ENCODE measurements at regions not wholly inside any gene's neighbourhood (a gene's known extent, or its start where the extent isn't known, plus 50 kb on each side); places are given as distances from the start of the nearest gene placed in this dataset.
A peak's percentile ranks its signal among the peaks of the same experiment; 100 is the strongest.

DNA sequence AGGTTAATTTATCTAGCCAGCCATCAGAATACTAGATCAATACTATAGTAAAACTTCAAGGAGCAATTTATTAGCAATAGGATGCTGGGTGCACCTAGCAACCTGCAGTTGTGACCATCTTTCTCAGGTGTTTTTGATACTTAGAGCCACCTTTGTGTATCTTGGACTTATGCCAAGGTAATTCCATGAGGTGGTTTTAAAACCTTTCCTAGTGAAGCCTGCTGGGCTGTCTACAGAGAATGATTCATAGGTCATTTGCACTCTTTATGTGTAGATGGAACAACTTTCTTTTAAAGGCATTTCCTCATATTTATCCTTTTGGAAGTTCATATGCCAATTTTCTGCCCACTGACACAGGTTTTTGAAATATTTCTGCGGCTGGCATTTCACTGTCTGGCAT is 1030.1 kb upstream of the POU3F3 start:
- no peaks in the 10 kb centered on the region for H3K36me3 ChIP-seq
- peaks cover 0 to 6% of the 10 kb centered on the region in 2 donors for H3K9me3 ChIP-seq
- intact Hi-C loops (cut with DNase I): no loop called here
- H3K4me3 ChIP-seq: no peak overlapping the region
- H3K27ac ChIP-seq: no peak overlapping the region
- TF ChIP-seq, protein P1, sequence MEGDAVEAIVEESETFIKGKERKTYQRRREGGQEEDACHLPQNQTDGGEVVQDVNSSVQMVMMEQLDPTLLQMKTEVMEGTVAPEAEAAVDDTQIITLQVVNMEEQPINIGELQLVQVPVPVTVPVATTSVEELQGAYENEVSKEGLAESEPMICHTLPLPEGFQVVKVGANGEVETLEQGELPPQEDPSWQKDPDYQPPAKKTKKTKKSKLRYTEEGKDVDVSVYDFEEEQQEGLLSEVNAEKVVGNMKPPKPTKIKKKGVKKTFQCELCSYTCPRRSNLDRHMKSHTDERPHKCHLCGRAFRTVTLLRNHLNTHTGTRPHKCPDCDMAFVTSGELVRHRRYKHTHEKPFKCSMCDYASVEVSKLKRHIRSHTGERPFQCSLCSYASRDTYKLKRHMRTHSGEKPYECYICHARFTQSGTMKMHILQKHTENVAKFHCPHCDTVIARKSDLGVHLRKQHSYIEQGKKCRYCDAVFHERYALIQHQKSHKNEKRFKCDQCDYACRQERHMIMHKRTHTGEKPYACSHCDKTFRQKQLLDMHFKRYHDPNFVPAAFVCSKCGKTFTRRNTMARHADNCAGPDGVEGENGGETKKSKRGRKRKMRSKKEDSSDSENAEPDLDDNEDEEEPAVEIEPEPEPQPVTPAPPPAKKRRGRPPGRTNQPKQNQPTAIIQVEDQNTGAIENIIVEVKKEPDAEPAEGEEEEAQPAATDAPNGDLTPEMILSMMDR (IDR thresholded peaks at IDR 0.05): no peak
- no peaks in the 10 kb centered on the region for H3K27me3 ChIP-seq
- no peaks in the 10 kb centered on the region for H3K4me1 ChIP-seq
- DNase-seq: peak in 1 of 4 donors; percentile 8
- peak; percentile 36 for ATAC-seq

DNA sequence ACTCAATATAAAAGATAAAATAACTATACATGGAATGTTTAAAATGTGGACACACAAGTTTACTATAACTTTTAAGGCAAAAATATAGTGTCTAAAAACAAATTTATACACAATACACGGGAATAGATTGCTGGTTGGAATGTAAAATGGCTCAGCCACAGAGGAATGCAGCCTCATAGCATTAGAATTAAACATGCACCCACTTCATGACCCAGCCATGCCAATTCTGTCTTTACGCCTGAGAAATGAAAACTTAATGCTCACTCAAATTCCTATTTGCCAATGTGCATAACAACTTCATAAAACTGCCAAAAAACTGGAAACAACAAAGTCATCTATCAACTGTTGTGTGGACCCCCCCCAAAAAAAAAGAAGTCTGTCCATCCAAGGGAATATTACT is 1006.6 kb upstream of the POU3F3 start:
- Histone ChIP-seq H3K9me3 (peaks cover 0 to 7% of the 10 kb centered on the region in 2 donors), H3K36me3 (no peaks in the 10 kb centered on the region), H3K27ac (no peak overlapping the region), H3K4me1 (no peaks in the 10 kb centered on the region), H3K4me3 (no peak overlapping the region), H3K27me3 (no peaks in the 10 kb centered on the region)
- TF ChIP-seq, protein P1 (IDR thresholded peaks at IDR 0.05): no peak
- no peak for ATAC-seq
- no peak for DNase-seq
- intact Hi-C loops (cut with DNase I): no loop called here

DNA sequence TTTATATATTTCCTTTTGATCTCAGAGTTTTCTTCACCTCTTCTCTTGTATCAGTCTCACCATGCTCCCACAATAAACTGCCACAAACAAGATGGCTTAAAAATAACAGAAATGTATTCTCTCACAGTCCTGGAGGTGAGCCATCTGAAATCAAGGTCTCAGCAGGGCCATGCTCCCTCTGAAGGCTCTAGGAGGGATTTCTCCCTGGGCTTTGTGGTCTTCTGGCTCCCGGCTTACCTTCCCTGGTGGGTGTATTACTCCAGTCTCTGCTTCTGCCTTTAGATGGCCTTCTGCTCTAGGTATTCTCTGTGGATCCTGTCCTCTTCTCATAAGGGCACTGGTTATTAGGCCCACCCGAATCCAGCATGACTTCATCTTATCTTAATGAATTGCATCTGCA is 994.7 kb upstream of the POU3F3 start:
- intact Hi-C loops (cut with DNase I): no loop called here
- TF ChIP-seq, protein P1 (IDR thresholded peaks at IDR 0.05): no peak
- Histone ChIP-seq H3K4me1 (no peaks in the 10 kb centered on the region), H3K27ac (no peak overlapping the region), H3K4me3 (no peak overlapping the region), H3K36me3 (no peaks in the 10 kb centered on the region), H3K27me3 (no peaks in the 10 kb centered on the region), H3K9me3 (no peaks in the 10 kb centered on the region)
- DNase-seq (no peak), ATAC-seq (no peak)

DNA sequence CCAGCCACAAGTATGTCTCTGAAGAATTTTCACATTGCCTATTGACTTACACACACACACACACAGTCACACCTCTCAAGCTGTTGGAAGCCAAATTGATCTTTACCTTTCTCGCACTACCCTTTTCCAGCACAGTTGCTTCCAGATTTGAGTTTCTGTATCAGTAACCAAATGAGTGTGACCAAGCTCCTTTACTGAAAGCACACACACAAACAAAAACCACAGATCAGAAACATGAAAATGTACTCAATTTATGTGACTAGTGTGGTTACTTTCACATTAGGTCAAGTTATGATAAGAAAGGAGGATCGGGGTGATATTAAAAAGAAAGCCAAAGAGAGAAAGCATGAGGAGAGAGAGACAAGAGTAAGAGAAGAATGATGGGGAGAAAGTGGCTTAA is 993.9 kb upstream of the POU3F3 start:
- H3K9me3 ChIP-seq: no peaks in the 10 kb centered on the region
- no peaks in the 10 kb centered on the region for H3K4me1 ChIP-seq
- H3K27ac ChIP-seq: no peak overlapping the region
- intact Hi-C loops (cut with DNase I): no loop called here
- no peak overlapping the region for H3K4me3 ChIP-seq
- DNase-seq (no peak), ATAC-seq (no peak)
- H3K36me3 ChIP-seq: no peaks in the 10 kb centered on the region
- no peaks in the 10 kb centered on the region for H3K27me3 ChIP-seq
- TF ChIP-seq, protein P1 (IDR thresholded peaks at IDR 0.05): no peak

DNA sequence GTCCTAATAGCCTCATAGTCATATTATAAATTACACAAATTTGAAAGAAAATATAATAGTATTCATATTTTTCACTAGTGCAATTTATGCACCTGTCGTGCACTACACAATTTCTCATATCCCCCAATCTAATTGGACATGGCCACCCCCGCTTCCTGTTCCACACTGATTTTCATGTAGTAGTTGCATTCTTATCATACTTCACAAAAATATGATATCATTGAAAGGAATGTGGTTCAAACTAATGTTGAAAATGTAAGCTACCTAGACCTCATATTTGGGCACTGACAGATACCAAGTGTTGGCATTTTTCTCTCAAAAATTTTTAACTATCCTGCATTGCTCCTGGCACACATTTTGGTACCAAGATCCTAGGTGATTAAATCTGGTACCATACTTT is 985.5 kb upstream of the POU3F3 start:
- Histone ChIP-seq H3K9me3 (no peaks in the 10 kb centered on the region), H3K27me3 (no peaks in the 10 kb centered on the region), H3K27ac (no peak overlapping the region), H3K4me1 (no peaks in the 10 kb centered on the region), H3K36me3 (no peaks in the 10 kb centered on the region), H3K4me3 (no peak overlapping the region)
- ATAC-seq (no peak), DNase-seq (no peak)
- TF ChIP-seq, protein P1 (IDR thresholded peaks at IDR 0.05): no peak
- intact Hi-C loops (cut with DNase I): no loop called here

Measured in left lung (tissue), 4 donors.